GM23338 (cell line): ENCODE measurements at regions not wholly inside any gene's neighbourhood (a gene's known extent, or its start where the extent isn't known, plus 50 kb on each side); places are given as distances from the start of the nearest gene placed in this dataset.

Experiments
- ATAC-seq: fragments of 200-7000 bp; cut with Tn5 transposase; 3 replicates; pipeline ENCODE4 v1.9.1; 2020
- DNase-seq: peaks from one replicate; pipeline ENCODE4 v3.0.0-alpha.2; 2015; ENCODE audit warnings: low spot score
- H2AFZ ChIP-seq: fragments of 200-600 bp; sonication (generic); 2 replicates; pipeline ENCODE4 v1.8.0; 2016; ENCODE audit warnings: antibody characterized with exemption, mild to moderate bottlenecking, moderate library complexity
- H3F3A ChIP-seq: fragments of 200-600 bp; sonication (generic); replicated peaks from 2 replicates; pipeline ENCODE4 v1.8.0; 2017; ENCODE audit warnings: antibody characterized with exemption, mixed run types, low read depth
- H3K27ac ChIP-seq: fragments of 200-600 bp; sonication (generic); 2 replicates; pipeline ENCODE4 v1.6.1; 2016; ENCODE audit warnings: low read depth
- H3K27me3 ChIP-seq: fragments of 200-600 bp; sonication (generic); 2 replicates; pipeline ENCODE4 v1.8.0; 2016; ENCODE audit warnings: mild to moderate bottlenecking, mixed run types, moderate library complexity; ENCODE audit not compliant: insufficient read depth
- H3K36me3 ChIP-seq: fragments of 200-600 bp; sonication (generic); 2 replicates; pipeline ENCODE4 v1.8.0; 2016; ENCODE audit warnings: mild to moderate bottlenecking; ENCODE audit not compliant: insufficient read depth
- H3K4me1 ChIP-seq: fragments of 200-600 bp; sonication (generic); 2 replicates; pipeline ENCODE4 v1.8.0; 2016; ENCODE audit warnings: mild to moderate bottlenecking, moderate library complexity; ENCODE audit not compliant: insufficient read depth
- H3K4me2 ChIP-seq: fragments of 200-600 bp; sonication (generic); 2 replicates; pipeline ENCODE4 v1.7.1; 2017; ENCODE audit warnings: mixed run types
- H3K4me3 ChIP-seq: fragments of 200-600 bp; sonication (generic); 2 replicates; pipeline ENCODE4 v1.6.1; 2016; ENCODE audit warnings: mixed run types
- H3K79me2 ChIP-seq: fragments of 200-600 bp; sonication (generic); replicated peaks from 2 replicates; pipeline ENCODE4 v1.8.0; 2017; ENCODE audit warnings: mild to moderate bottlenecking; ENCODE audit not compliant: insufficient read depth
- H3K9me2 ChIP-seq: fragments of 200-600 bp; sonication (generic); 2 replicates; pipeline ENCODE4 v1.8.0; 2017; ENCODE audit not compliant: insufficient read depth
- H4K20me1 ChIP-seq: fragments of 200-600 bp; sonication (generic); replicated peaks from 2 replicates; pipeline ENCODE4 v1.8.0; 2017; ENCODE audit warnings: mild to moderate bottlenecking; ENCODE audit not compliant: insufficient read depth
- H3K27ac Mint-ChIP-seq: 2 replicates; pipeline ENCODE4 v1.8.0; 2020; ENCODE audit warnings: inconsistent platforms, mild to moderate bottlenecking, moderate library complexity, mixed read lengths
- H3K27me3 Mint-ChIP-seq: 3 replicates; pipeline ENCODE4 v1.8.0; 2022; ENCODE audit warnings: low read depth, mild to moderate bottlenecking, moderate library complexity, mixed read lengths, inconsistent platforms; ENCODE audit not compliant: insufficient read depth, poor library complexity
- H3K36me3 Mint-ChIP-seq: 3 replicates; pipeline ENCODE4 v1.8.0; 2021; ENCODE audit warnings: low read depth, mild to moderate bottlenecking, inconsistent platforms, moderate library complexity, mixed read lengths
- H3K4me1 Mint-ChIP-seq: 3 replicates; pipeline ENCODE4 v1.8.0; 2020; ENCODE audit warnings: mild to moderate bottlenecking, inconsistent platforms, mixed read lengths
- H3K4me3 Mint-ChIP-seq: 3 replicates; pipeline ENCODE4 v1.8.0; 2021; ENCODE audit warnings: moderate library complexity, mild to moderate bottlenecking, inconsistent platforms, mixed read lengths
- H3K9me3 Mint-ChIP-seq: 3 replicates; pipeline ENCODE4 v1.8.0; 2020; ENCODE audit warnings: moderate library complexity, mild to moderate bottlenecking, inconsistent platforms, mixed read lengths
- CREB1 ChIP-seq: fragments of 250-450 bp; sonication (Bioruptor Pico); IDR thresholded peaks from 2 replicates; pipeline ENCODE4 v1.5.0; 2020; ENCODE audit warnings: low read depth, mild to moderate bottlenecking, moderate library complexity
- ETS1 ChIP-seq: IDR thresholded peaks from 2 replicates; pipeline ENCODE4 v1.6.1; 2016; ENCODE audit warnings: antibody characterized with exemption
- EZH2 ChIP-seq: fragments of 200-600 bp; sonication (generic); IDR thresholded peaks from one replicate; pipeline ENCODE4 v1.8.0; 2017; ENCODE audit warnings: antibody characterized with exemption, mild to moderate bottlenecking, low read depth; ENCODE audit not compliant: unreplicated experiment
- EZH2phosphoT487 ChIP-seq: fragments of 200-600 bp; sonication (generic); IDR thresholded peaks from one replicate; pipeline ENCODE4 v1.8.1; 2018; ENCODE audit warnings: antibody characterized with exemption; ENCODE audit not compliant: unreplicated experiment
- JUNB ChIP-seq: IDR thresholded peaks from one replicate; pipeline ENCODE4 v1.6.1; 2016; ENCODE audit warnings: antibody characterized with exemption; ENCODE audit not compliant: unreplicated experiment
- NANOG ChIP-seq: IDR thresholded peaks from 2 replicates; pipeline ENCODE4 v1.6.1; 2016; ENCODE audit warnings: antibody characterized with exemption, borderline replicate concordance
- POLR2AphosphoS5 ChIP-seq: IDR thresholded peaks from 2 replicates; pipeline ENCODE4 v1.6.1; 2016; ENCODE audit warnings: antibody characterized with exemption, low read depth
- REST ChIP-seq: IDR thresholded peaks from one replicate; pipeline ENCODE4 v1.6.1; 2018; ENCODE audit warnings: antibody characterized with exemption; ENCODE audit not compliant: unreplicated experiment
- STAT1 ChIP-seq: IDR thresholded peaks from one replicate; pipeline ENCODE4 v1.6.1; 2016; ENCODE audit warnings: antibody characterized with exemption; ENCODE audit not compliant: unreplicated experiment
- ZNF114 ChIP-seq: fragments of 250-450 bp; sonication (Bioruptor Pico); IDR thresholded peaks from 2 replicates; pipeline ENCODE4 v1.5.0; 2020; ENCODE audit warnings: mild to moderate bottlenecking, moderate library complexity
- ZNF331 ChIP-seq: fragments of 250-450 bp; sonication (Bioruptor Pico); IDR thresholded peaks from 2 replicates; pipeline ENCODE4 v1.5.0; 2020; ENCODE audit warnings: low read depth, mild to moderate bottlenecking, moderate library complexity
- ZNF462 ChIP-seq: fragments of 250-450 bp; sonication (Bioruptor Pico); IDR thresholded peaks from 2 replicates; pipeline ENCODE4 v1.5.0; 2020; ENCODE audit warnings: mild to moderate bottlenecking, moderate library complexity
- TF ChIP-seq, protein P1 (sequence below), 2 experiments: fragments of 200-600 bp in 1 of 2; sonication (generic) in 1 of 2; conservative IDR thresholded peaks; 2 replicates each; pipeline versions ENCODE4 v1.5.1 to v1.6.1; 2016 to 2017; ENCODE audit warnings: antibody characterized with exemption in 2 of 2, low read depth in 2 of 2, mild to moderate bottlenecking in 2 of 2, moderate library complexity in 1 of 2

DNA sequence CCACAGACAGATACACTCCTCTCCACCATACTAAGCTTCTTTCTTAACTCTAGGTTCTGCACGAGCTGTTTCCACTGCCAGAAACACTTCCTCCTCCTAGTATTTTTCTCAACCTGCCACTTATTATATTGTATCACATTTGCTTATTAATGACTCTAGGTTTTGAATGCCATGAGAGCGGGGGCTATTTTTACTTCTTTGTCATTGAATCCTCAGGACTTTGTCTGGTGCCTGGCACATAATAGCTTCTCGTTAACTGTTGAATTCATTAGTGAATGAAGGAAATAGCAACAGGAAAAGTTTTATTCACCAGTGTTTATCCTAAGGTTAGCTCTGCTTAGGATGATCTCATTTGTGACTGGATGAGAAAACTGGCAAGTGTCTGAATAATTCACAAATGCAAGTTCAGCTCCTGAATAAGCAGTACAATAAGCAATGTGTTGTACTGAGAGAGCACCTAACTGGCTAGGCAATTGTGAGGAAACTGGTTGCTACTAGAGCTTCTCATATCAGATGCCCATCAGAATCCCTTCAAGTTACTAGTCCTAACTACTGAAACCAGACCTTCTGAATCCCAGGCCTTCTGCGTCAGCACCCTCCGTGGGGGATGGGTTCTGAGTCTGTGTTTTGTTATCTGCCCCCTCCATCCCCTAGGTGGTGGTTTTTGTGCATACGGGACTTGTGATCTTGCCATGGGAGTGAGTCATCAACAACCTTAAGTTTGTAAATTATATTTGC, 92.7 kb downstream of the LSMEM1 start:
- H3K27me3 ChIP-seq, result no peaks in the 10 kb centered on the region
- H2AFZ ChIP-seq, result peak overlapping the region; percentile 9; the same call in 1 of the 2 replicates
- H3F3A ChIP-seq, result no peaks in the 10 kb centered on the region
- H3K4me3 ChIP-seq, result no peak overlapping the region
- no peaks in the 10 kb centered on the region for H4K20me1 ChIP-seq
- H3K4me2 ChIP-seq, result no peak overlapping the region
- H3K4me3 Mint-ChIP-seq, result no peak overlapping the region
- DNase-seq (peak; percentile 24), ATAC-seq (no peak)
- H3K27ac Mint-ChIP-seq, result no peak overlapping the region
- TF ChIP-seq POLR2AphosphoS5 (no peak), EZH2phosphoT487 (no peak), NANOG (no peak), REST (no peak), ETS1 (no peak), ZNF462 (no peak), ZNF331 (CRISPR knock-in tag) (no peak), STAT1 (no peak), JUNB (no peak), EZH2 (no peak), ZNF114 (no peak), CREB1 (no peak)
- TF ChIP-seq, protein P1, sequence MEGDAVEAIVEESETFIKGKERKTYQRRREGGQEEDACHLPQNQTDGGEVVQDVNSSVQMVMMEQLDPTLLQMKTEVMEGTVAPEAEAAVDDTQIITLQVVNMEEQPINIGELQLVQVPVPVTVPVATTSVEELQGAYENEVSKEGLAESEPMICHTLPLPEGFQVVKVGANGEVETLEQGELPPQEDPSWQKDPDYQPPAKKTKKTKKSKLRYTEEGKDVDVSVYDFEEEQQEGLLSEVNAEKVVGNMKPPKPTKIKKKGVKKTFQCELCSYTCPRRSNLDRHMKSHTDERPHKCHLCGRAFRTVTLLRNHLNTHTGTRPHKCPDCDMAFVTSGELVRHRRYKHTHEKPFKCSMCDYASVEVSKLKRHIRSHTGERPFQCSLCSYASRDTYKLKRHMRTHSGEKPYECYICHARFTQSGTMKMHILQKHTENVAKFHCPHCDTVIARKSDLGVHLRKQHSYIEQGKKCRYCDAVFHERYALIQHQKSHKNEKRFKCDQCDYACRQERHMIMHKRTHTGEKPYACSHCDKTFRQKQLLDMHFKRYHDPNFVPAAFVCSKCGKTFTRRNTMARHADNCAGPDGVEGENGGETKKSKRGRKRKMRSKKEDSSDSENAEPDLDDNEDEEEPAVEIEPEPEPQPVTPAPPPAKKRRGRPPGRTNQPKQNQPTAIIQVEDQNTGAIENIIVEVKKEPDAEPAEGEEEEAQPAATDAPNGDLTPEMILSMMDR (conservative IDR thresholded peaks at IDR 0.05; ENCODE audit: low read depth in 2 of 2), result no peak
- H3K9me3 Mint-ChIP-seq, result no peaks in the 10 kb centered on the region
- H3K27me3 Mint-ChIP-seq, result no peaks in the 10 kb centered on the region
- peaks cover 7% of the 10 kb centered on the region; the same call in 1 of the 2 replicates for H3K4me1 ChIP-seq
- H3K27ac ChIP-seq, result no peak overlapping the region
- no peaks in the 10 kb centered on the region for H3K36me3 ChIP-seq
- no peaks in the 10 kb centered on the region for H3K36me3 Mint-ChIP-seq
- H3K4me1 Mint-ChIP-seq, result peaks cover 8% of the 10 kb centered on the region; the same call in 2 of the 3 replicates
- no peaks in the 10 kb centered on the region for H3K9me2 ChIP-seq
- no peaks in the 10 kb centered on the region for H3K79me2 ChIP-seq
